T-helper 1 cell treated with Interleukin-12 subunit alpha and Interleukin-12 subunit beta and Interleukin-4 antibody, amounts not matched to agents 30 ng/mL and 1 ng/mL, for 36 hours (primary cell): ENCODE measurements at regions not wholly inside any gene's neighbourhood (a gene's known extent, or its start where the extent isn't known, plus 50 kb on each side); places are given as distances from the start of the nearest gene placed in this dataset.

ENCODE experiments used
- intact Hi-C: fragments of 100-400 bp; cut with micrococcal nuclease; formaldehyde crosslinking; loops from one replicate; pipeline ENCODE4 v1.15.1; 2024

DNA sequence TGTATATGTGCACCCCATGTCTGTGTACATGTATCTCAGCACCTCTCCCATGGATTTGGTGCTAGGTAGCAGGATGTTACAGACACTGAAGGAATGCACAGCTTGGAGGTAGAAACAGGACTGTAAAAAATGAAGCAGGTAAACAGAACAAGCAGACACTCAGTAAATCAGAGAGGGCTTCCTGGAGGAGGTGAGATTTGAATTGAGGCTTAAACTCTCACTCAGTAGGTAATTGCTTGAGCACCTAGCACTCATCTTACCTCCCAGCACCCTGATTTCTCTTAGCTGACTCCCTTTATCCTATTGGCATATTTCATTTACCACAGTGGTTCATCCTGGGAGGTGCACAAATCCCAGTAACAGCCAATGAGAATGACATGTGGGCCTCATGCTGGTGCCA lies 537.9 kb upstream of the RAB6C start:
- intact Hi-C loops: no loop called here

DNA sequence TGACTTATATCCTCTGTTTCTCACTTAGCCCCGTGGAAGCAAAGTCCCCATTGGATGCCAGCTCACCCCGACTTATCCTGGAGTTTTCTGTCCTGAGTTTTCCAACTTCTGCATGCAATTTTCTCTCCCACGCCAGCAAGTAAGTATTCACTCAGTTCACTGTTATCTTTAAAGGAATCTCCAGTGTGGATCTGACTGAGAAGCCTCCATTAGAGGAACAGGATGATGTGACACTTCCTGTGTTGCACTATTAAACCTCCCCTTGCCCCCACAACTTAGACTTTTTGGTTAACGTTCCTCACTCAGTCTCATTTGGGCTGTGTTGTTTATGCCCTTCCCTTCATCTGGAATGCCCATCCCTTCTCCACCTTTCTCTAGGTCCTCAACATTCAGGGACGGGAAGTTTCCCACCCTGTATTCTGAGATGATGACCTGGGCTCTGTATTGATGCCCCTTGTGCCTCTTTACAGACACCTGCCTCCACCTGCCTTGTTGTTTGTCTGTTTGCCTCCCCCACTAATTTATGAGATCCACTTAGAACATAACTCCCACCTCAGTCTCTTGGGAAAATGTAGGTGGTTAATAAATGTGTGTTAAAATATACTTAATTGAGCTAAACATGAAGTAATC lies 536.1 kb upstream of the RAB6C start:
- intact Hi-C loops: no loop called here

DNA sequence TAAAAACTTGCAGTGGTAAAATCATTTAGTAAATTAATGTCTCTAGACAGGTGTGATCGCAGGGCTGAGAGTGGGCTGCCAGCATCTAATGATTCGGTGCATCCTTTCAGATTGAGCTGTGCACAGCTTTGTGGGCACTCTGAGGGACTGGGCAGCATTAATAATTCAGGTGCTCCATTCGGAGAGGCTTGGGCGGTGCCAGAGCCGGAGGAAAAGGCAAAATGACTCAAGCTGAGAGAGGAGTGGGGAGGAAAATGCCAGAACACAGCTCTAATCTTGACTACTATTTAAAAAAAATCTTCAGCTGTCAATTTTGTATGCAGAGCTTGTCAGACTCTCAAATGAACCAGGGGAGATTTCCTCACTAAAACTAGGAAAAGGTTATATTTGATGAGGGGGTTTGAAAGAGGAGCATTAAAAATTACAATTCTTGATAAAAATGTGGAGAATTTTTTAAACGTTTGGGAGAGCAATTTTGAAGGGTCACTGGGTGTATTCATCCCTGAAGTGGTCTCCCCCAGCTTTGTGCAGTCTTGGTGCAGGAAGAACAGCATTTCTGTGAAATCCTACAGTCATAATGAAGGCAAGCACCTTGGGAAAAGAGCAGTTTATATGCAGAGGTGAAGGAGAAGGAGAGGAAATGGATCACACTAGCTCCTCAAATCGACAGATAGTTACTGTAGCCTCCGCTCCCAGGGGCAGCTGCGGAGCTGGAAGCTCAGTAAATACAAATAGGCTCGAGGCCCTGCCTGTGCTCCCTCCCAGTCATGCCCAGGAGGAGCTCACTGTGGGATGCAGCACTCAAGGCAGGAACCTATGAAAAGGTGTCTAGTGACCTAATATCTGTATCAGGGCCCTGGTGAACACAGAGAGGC lies 535.4 kb upstream of the RAB6C start:
- intact Hi-C loops: no loop called here

- intact Hi-C loops: no loop called here
These were observed 534.7 kb upstream of the RAB6C start for GRCh38 chr2:129444751-129445150.

DNA sequence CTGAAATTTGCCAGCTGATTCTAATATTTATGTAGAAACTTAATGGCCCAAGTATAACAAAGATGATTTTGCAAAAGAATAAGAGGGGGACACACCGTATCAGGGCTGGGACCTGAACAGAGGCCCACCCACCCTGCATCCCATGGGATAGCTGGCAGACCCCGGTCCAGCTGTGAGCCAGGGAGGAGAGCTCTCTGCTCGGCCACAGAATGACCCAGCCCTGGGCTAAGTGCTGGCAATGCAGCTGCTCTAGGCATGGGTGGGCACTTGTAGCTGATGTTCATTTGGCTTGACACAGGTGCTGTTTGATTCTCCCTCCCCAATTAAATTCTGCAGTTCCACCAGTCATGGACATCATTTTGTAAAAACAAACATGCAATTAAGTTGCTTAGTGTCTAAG lies 522.8 kb upstream of the RAB6C start:
- intact Hi-C loops: no loop called here

DNA sequence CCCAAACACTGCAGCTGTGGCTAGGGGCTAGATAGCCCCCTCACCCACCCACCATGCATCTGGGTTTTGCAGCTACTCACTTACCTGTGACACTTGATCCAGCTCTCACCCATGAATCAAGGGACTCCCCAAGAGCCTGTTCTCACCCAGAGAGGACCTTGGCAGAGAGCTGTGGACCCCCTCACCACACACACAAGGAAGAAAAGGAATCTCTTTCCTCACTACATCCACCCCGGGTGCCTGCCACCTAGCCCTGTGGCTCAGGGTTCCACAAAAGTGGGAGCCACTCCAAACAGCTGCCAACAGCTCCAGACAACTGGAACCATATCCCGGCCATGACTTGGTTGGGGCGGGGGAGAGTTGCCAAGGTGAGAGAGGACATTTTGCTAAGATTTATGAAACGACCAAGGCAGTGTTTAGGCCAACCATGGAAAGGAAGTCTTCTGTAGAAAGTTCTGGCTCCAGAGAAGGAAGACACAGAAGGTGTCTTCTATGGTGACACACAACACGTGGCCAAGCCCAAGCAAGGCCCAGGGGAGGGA lies 522.1 kb upstream of the RAB6C start:
- intact Hi-C loops: no loop called here

GRCh38 chr2:129458006-129458405 lies 521.5 kb upstream of the RAB6C start:
- intact Hi-C loops: no loop called here

GRCh38 chr2:129458436-129458835 lies 521.0 kb upstream of the RAB6C start:
- intact Hi-C loops: no loop called here

GRCh38 chr2:129459200-129459876 lies 520.1 kb upstream of the RAB6C start:
- intact Hi-C loops: no loop called here

DNA sequence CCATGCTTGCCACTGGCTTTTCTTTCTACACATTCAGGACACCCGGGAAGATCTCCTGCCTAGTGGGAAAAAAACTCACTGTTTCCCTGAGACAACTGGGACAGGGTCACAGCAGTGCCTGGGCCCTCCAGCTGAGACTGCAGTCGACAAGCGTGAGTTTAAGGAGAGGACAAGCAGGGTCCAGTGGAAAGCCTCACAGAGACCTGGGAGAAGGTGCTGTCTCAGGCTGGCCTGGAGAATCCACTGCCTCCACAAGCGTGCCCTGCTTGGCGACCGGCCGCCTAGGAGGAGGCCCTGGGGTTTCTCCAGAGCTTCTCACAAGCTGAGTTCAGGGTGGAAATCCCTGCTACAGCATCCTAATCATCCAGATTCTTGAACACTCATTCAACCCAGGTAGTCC lies 519.6 kb upstream of the RAB6C start:
- intact Hi-C loops: no loop called here

DNA sequence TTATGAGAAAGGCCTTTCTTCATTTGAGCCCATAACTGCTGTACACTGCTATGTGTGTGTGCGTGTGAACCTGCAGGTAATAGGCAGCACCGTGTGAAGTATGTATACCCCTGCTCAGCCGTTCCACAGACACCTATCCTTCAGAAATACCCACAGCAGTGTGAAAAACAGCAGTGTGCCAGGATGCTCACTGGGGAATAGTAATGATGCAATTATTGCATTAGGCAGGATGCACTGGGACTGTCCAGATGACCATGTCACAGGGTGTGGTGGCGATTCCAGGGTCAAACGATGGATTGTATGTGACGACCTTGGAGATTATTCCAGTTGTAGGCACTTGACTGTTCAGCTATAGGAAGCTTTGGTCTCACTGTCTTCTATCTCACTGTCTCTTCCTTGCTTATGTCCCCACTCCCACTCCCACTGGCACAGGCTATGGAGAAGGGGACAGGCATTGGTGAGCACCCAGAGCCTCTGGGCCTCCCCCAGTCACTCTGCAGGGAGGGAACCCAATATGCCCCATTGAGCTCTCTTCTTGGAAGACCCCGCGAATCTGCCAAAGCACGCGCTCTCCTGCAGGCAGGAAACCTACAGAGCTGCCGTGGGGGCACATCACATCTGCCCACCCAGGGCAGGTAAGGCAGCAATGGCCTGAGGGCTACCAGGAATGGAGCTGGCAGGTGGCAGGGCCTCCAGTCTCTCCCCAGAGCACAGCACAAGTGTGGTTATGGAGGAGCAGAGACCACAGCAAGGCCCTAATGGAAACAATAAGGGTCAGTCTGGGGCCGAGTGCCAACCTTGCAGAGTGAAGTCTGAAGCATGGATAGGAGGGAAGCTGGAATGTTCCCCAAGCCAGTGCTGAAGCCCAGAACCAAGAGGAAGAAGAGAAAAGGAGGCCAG lies 518.9 kb upstream of the RAB6C start:
- intact Hi-C loops: no loop called here

GRCh38 chr2:129462349-129462748 lies 517.1 kb upstream of the RAB6C start:
- intact Hi-C loops: no loop called here

DNA sequence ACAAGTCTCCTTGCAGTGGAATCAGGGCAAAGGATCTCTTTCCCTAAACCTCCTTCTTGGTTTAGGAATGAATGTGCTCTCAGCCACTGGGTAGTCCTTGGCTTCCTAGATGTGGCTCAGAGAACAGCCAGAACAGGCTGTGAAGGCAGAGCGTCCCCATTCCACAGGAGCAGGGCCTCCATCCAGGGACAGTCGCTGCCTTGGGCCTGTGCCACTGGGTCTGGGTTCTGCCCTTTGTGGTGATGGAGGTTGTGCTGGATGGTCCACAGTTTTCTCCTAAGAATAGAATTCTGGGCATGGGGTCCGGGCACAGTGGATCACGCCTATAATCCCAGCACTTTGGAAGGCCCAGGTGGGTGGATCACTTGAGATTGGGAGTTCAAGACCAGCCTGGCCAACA lies 516.5 kb upstream of the RAB6C start:
- intact Hi-C loops: no loop called here

GRCh38 chr2:129464036-129464435 lies 515.4 kb upstream of the RAB6C start:
- intact Hi-C loops: no loop called here

DNA sequence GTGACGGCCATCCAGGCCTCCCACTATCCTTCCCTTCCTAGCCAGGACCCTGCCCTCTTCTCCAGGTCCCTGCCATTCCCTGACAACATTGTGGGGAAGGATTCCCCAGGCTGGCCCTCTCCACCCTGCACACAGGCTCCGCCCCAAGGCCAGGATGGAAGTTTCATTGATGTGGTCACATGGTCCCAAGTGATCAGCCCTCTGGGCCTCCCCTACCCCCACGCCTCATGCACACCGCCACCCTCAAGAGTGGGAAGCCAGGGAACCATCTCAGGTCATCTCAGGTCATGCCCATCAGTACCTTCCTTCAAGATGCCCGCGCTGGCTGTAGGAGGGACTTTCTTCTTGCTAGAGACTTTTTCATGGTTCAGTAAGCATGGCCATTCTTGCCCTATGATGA lies 514.8 kb upstream of the RAB6C start:
- intact Hi-C loops: no loop called here

DNA sequence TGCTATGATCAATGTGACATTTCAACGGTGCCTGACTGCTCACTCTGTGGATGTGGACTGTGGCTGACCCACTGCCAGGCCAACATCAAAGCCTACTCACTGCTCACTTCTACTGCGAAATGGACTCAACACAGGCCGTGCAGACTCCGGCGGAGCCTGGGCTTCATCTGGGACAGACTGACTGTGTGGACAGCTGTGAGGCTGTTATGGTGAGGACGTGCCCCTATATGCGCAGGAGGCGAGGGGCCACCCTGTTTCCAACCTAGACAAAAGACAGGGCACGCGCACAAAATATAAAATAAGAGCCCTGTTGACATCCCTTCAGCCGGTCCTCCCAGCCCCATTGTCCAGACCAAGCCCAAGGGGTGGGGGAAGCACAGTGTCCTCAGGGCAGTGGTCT lies 514.4 kb upstream of the RAB6C start:
- intact Hi-C loops: no loop called here

DNA sequence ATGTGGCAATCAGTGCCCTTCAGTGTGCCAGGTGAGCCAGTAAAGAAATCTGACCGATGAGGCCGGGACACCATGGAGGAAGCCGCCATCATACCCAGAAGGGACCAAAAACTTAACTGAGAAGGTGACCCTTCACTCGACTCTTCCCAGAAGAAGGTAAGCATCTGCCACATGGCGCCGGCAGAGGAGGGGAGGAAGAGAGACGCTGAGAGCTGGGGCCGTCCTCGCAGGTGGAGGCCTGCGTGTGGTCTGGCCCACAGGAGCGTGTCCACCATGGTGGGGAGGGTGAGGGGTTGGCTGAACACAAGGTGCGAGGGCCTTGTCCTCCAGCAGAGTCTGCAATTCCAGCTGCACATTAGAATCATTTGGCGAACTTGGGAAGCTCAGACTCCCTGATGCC lies 513.1 kb upstream of the RAB6C start:
- intact Hi-C loops: no loop called here

- intact Hi-C loops: no loop called here
These were observed 512.3 kb upstream of the RAB6C start for GRCh38 chr2:129467012-129467779.

- intact Hi-C loops: no loop called here
These were observed 511.5 kb upstream of the RAB6C start for GRCh38 chr2:129467941-129468340.

- intact Hi-C loops: no loop called here
These were observed 510.6 kb upstream of the RAB6C start for GRCh38 chr2:129468879-129469278.
